H1 (cell line): ENCODE measurements at regions not wholly inside any gene's neighbourhood (a gene's known extent, or its start where the extent isn't known, plus 50 kb on each side); places are given as distances from the start of the nearest gene placed in this dataset.
"Not testable (repeated sequence)": the region's sequence is repeated elsewhere in the genome, so short reads cannot be mapped to it uniquely, and the experiment has no call there.

Experiments
- CTCF ChIA-PET: fragments of 300-600 bp; sonication (Branson Sonifier 250); formaldehyde crosslinking; loops from one replicate; lab custom pipeline; 2021; ENCODE audit not compliant: partially characterized antibody; lab: Charles Lee
- POLR2A ChIA-PET: fragments of 300-600 bp; sonication (Branson Sonifier 250); formaldehyde crosslinking; loops from one replicate; lab custom pipeline; 2021; ENCODE audit warnings: inconsistent platforms; ENCODE audit not compliant: partially characterized antibody; lab: Charles Lee
- DNase-seq, 2 experiments: peaks; one replicate each; pipeline versions ENCODE4 v3.0.0 to v3.0.0-alpha.2; 2010 to 2022; ENCODE audit warnings: low spot score in 2 of 2, low read depth in 1 of 2, mixed read lengths in 1 of 2
- FAIRE-seq: peaks from 2 replicates; lab custom pipeline; 2011; peaks lifted over from hg19 to GRCh38; lab: Jason Lieb, UNC
- H2AFZ ChIP-seq: 2 replicates; pipeline ENCODE4 v1.8.1; 2012; ENCODE audit warnings: low read length, inconsistent platforms
- H2AK5ac ChIP-seq: 2 replicates; pipeline ENCODE4 v1.6.1; 2013; ENCODE audit warnings: low read depth, low read length
- H2BK120ac ChIP-seq: replicated peaks from 2 replicates; pipeline ENCODE3; 2013; ENCODE audit warnings: low read depth, low read length, inconsistent platforms
- H2BK12ac ChIP-seq: 2 replicates; pipeline ENCODE4 v1.6.1; 2013; ENCODE audit warnings: low read depth, low read length
- H2BK15ac ChIP-seq: 2 replicates; pipeline ENCODE4 v1.6.1; 2013; ENCODE audit warnings: low read length
- H2BK20ac ChIP-seq: 2 replicates; pipeline ENCODE4 v1.6.1; 2013; ENCODE audit warnings: low read length
- H2BK5ac ChIP-seq: 2 replicates; pipeline ENCODE4 v1.6.1; 2013; ENCODE audit warnings: low read depth, low read length
- H3K14ac ChIP-seq: 2 replicates; pipeline ENCODE4 v1.6.1; 2013; ENCODE audit warnings: inconsistent platforms; ENCODE audit not compliant: insufficient read length
- H3K18ac ChIP-seq: 2 replicates; pipeline ENCODE4 v1.6.1; 2013; ENCODE audit warnings: low read length; ENCODE audit errors: extremely low read depth
- H3K23ac ChIP-seq: 2 replicates; pipeline ENCODE4 v1.6.1; 2013; ENCODE audit warnings: inconsistent platforms; ENCODE audit not compliant: insufficient read length
- H3K23me2 ChIP-seq: 2 replicates; pipeline ENCODE4 v1.6.1; 2013; ENCODE audit warnings: low read depth, low read length
- H3K27ac ChIP-seq: 2 replicates; pipeline ENCODE4 v1.6.1; 2011; ENCODE audit warnings: low read depth, low read length, inconsistent platforms
- H3K27me3 ChIP-seq, 4 experiments: replicated peaks in 1 of 4; 1 replicate in 1 of 4; 2 replicates in 3 of 4; pipeline versions ENCODE4 v1.6.1 to v1.8.1; 2011 to 2013; ENCODE audit warnings: low read length in 3 of 4, mild to moderate bottlenecking in 3 of 4, inconsistent platforms in 2 of 4, mixed read lengths in 2 of 4, moderate library complexity in 1 of 4; ENCODE audit not compliant: control insufficient read depth in 3 of 4, insufficient read depth in 3 of 4; ENCODE audit errors: extremely low read depth in 1 of 4
- H3K36me3 ChIP-seq, 4 experiments: 2 replicates each; pipeline versions ENCODE4 v1.6.1 to v1.8.1; 2011 to 2013; ENCODE audit warnings: mild to moderate bottlenecking in 4 of 4, low read length in 3 of 4, moderate library complexity in 2 of 4, control low read depth in 1 of 4, inconsistent platforms in 1 of 4; ENCODE audit not compliant: insufficient read depth in 4 of 4, control insufficient read depth in 2 of 4
- H3K4ac ChIP-seq: replicated peaks from 2 replicates; pipeline ENCODE3; 2013; ENCODE audit warnings: low read length, low read depth, mixed read lengths, inconsistent platforms; ENCODE audit not compliant: insufficient read length
- H3K4me1 ChIP-seq, 4 experiments: replicated peaks in 1 of 4; 1 replicate in 1 of 4; 2 replicates in 3 of 4; pipeline versions ENCODE4 v1.6.1 to v1.8.1; 2011 to 2013; ENCODE audit warnings: low read length in 3 of 4, inconsistent platforms in 2 of 4, mixed read lengths in 1 of 4; ENCODE audit not compliant: insufficient read depth in 4 of 4, control insufficient read depth in 3 of 4
- H3K4me2 ChIP-seq, 2 experiments: 2 replicates each; pipeline versions ENCODE4 v1.6.1 to v1.8.1; 2011 to 2013; ENCODE audit warnings: low read depth in 2 of 2, low read length in 2 of 2, control low read depth in 1 of 2, inconsistent platforms in 1 of 2, mild to moderate bottlenecking in 1 of 2; ENCODE audit not compliant: insufficient read depth in 1 of 2
- H3K4me3 ChIP-seq, 4 experiments: fragments of 200-600, 300-600 bp in 1 of 4; sonication (generic), shearing (Covaris generic), sonication (Bioruptor Twin) in 1 of 4; 2 replicates each; pipeline versions ENCODE4 v1.5.1 to v1.8.1; 2011 to 2016; ENCODE audit warnings: low read length in 4 of 4, low read depth in 3 of 4, control low read depth in 2 of 4, inconsistent platforms in 2 of 4, mild to moderate bottlenecking in 2 of 4, mixed read lengths in 1 of 4, moderate library complexity in 1 of 4; ENCODE audit not compliant: insufficient read depth in 2 of 4; ENCODE audit errors: extremely low read depth in 1 of 4
- H3K56ac ChIP-seq: replicated peaks from 2 replicates; pipeline ENCODE3; 2013; ENCODE audit warnings: low read depth, mild to moderate bottlenecking, mixed read lengths, low read length, inconsistent platforms; ENCODE audit not compliant: insufficient read length
- H3K79me1 ChIP-seq: 2 replicates; pipeline ENCODE4 v1.6.1; 2013; ENCODE audit warnings: low read depth, low read length, control low read depth
- H3K79me2 ChIP-seq, 2 experiments: 2 replicates each; pipeline versions ENCODE4 v1.6.1 to v1.8.1; 2012 to 2013; ENCODE audit warnings: low read length in 2 of 2, mild to moderate bottlenecking in 2 of 2, inconsistent platforms in 1 of 2; ENCODE audit not compliant: insufficient read depth in 2 of 2, control insufficient read depth in 1 of 2
- H3K9ac ChIP-seq, 4 experiments: replicated peaks in 1 of 4; 1 replicate in 1 of 4; 2 replicates in 3 of 4; pipeline versions ENCODE4 v1.6.1 to v1.8.1; 2011 to 2013; ENCODE audit warnings: low read depth in 3 of 4, low read length in 3 of 4, control low read depth in 2 of 4, mild to moderate bottlenecking in 2 of 4, moderate library complexity in 2 of 4, inconsistent platforms in 1 of 4; ENCODE audit errors: extremely low read depth in 1 of 4
- H3K9me3 ChIP-seq, 2 experiments: 2 replicates each; pipeline versions ENCODE4 v1.6.1 to v1.8.1; 2012 to 2013; ENCODE audit warnings: mild to moderate bottlenecking in 2 of 2, moderate library complexity in 2 of 2, control low read depth in 1 of 2, inconsistent platforms in 1 of 2, low read depth in 1 of 2, low read length in 1 of 2, mixed read lengths in 1 of 2; ENCODE audit not compliant: insufficient read depth in 2 of 2
- H4K20me1 ChIP-seq, 2 experiments: replicated peaks in 1 of 2; 2 replicates each; pipeline versions ENCODE3 to v1.8.1; 2011 to 2013; ENCODE audit warnings: inconsistent platforms in 2 of 2, low read length in 2 of 2, mild to moderate bottlenecking in 1 of 2; ENCODE audit not compliant: insufficient read depth in 2 of 2, control insufficient read depth in 1 of 2
- H4K5ac ChIP-seq: 2 replicates; pipeline ENCODE4 v1.6.1; 2013; ENCODE audit warnings: low read length, low read depth, mixed read lengths, inconsistent platforms; ENCODE audit not compliant: insufficient read length
- H4K8ac ChIP-seq: 2 replicates; pipeline ENCODE4 v1.8.0; 2013; ENCODE audit warnings: mild to moderate bottlenecking, moderate library complexity, low read length, inconsistent platforms; ENCODE audit not compliant: insufficient read depth; ENCODE audit errors: extremely low read depth
- H4K91ac ChIP-seq: replicated peaks from 2 replicates; pipeline ENCODE3; 2013; ENCODE audit warnings: low read length, mixed read lengths, inconsistent platforms; ENCODE audit not compliant: insufficient read length
- WGBS, 2 experiments: shearing (Covaris generic) in 1 of 2; methylation state at CpG; one replicate each; pipeline versions ENCODE4 v1.1.6 to v1.1.7; 2013 to 2015; ENCODE audit warnings: low lambda C conversion rate in 2 of 2, mixed read lengths in 2 of 2, inconsistent platforms in 1 of 2, low coverage in 1 of 2, missing lambda C conversion rate in 1 of 2; ENCODE audit not compliant: insufficient replicate concordance in 2 of 2, insufficient coverage in 1 of 2, insufficient read length in 1 of 2; ENCODE audit errors: extremely low coverage in 1 of 2, missing lambda C conversion rate in 1 of 2; 5-methylcytosine and 5-hydroxymethylcytosine counted together

- H3K79me2 ChIP-seq, POLR2A ChIA-PET, H4K5ac ChIP-seq, H3K27me3 ChIP-seq, H3K56ac ChIP-seq, H3K79me1 ChIP-seq, H2BK15ac ChIP-seq, H4K20me1 ChIP-seq, H3K4me2 ChIP-seq, H4K8ac ChIP-seq, H3K9me3 ChIP-seq, CTCF ChIA-PET, H3K14ac ChIP-seq, H3K9ac ChIP-seq, DNase-seq, H3K23ac ChIP-seq, H3K4me3 ChIP-seq, H3K36me3 ChIP-seq, H4K91ac ChIP-seq, H2BK120ac ChIP-seq, H2AFZ ChIP-seq, H3K27ac ChIP-seq, H3K23me2 ChIP-seq, H3K4ac ChIP-seq, FAIRE-seq: not testable (repeated sequence)
- peak overlapping the region; percentile 19; the same call in 1 of the 2 replicates for H2AK5ac ChIP-seq
- peak overlapping the region; percentile 42; the same call in 1 of the 2 replicates for H2BK5ac ChIP-seq
- 84% methylated on average over 4 of the region's 4 CpGs; no CpG with 5 or more reads in 1 of the 2 experiments for WGBS, 2 experiments
- H3K18ac ChIP-seq = peak overlapping the region; percentile 29; the same call in 1 of the 2 replicates
- peak overlapping the region; percentile 28 for H2BK20ac ChIP-seq
- peaks cover 1 to 12% (median 8%) of the 10 kb centered on the region in 4 experiments for H3K4me1 ChIP-seq
- peak overlapping the region; percentile 91; the same call in 1 of the 2 replicates for H2BK12ac ChIP-seq
Observed at GRCh38 chr5:116858020-116858419, 283.4 kb upstream of the SEMA6A start.
